GM21447 (cell line): ENCODE measurements at regions not wholly inside any gene's neighbourhood (a gene's known extent, or its start where the extent isn't known, plus 50 kb on each side); places are given as distances from the start of the nearest gene placed in this dataset.
"Not testable (repeated sequence)": the region's sequence is repeated elsewhere in the genome, so short reads cannot be mapped to it uniquely, and the experiment has no call there.

ENCODE experiments used
- ATAC-seq: cut with Tn5 transposase; IDR thresholded peaks from one replicate; pipeline ENCODE4 v1.9.1; 2021; ENCODE audit not compliant: unreplicated experiment

GRCh38 chr14:51342226-51342625, 102.2 kb downstream of the TMX1 start:
- ATAC-seq, result no peak

GRCh38 chr14:51351997-51352396, 112.0 kb downstream of the TMX1 start:
- ATAC-seq, result no peak

GRCh38 chr14:51353901-51354300, 113.9 kb downstream of the TMX1 start:
- no peak for ATAC-seq

GRCh38 chr14:51354846-51355245, 114.8 kb downstream of the TMX1 start:
- ATAC-seq, result no peak

DNA sequence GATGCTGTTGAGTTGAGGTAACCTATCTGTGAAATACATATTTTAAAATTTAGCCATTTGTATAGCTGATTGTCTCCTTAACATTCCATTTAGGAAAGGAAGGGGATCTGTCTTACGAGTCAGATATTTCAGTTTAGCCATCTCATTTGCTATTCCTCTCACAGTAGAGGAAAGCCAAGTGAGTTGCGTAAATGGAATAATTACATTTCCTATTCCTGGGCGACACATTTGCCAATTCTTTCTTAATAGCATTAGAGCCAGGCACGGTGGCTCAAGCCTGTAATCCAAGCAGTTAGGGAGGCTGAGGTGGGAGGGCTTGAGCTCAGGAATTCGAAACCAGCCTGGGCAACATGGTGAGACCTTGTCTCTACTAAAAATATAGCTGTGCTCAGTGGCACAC, 116.3 kb downstream of the TMX1 start:
- ATAC-seq, result no peak

GRCh38 chr14:51357250-51357649, 117.2 kb downstream of the TMX1 start:
- ATAC-seq, result no peak

- ATAC-seq, result no peak
Observed at GRCh38 chr14:51360592-51360991, 120.5 kb downstream of the TMX1 start.

GRCh38 chr14:51365241-51365965, 125.4 kb downstream of the TMX1 start:
- no peak for ATAC-seq

- not testable (repeated sequence) for ATAC-seq
Observed at GRCh38 chr14:51366460-51366859, 126.4 kb downstream of the TMX1 start.

GRCh38 chr14:51366866-51367599, 127.0 kb downstream of the TMX1 start:
- not testable (repeated sequence) for ATAC-seq

GRCh38 chr14:51367600-51367931, 127.5 kb downstream of the TMX1 start:
- ATAC-seq, result no peak

GRCh38 chr14:51368721-51369163, 128.7 kb downstream of the TMX1 start:
- no peak for ATAC-seq

- ATAC-seq, result no peak
Observed at GRCh38 chr14:51369814-51370213, 129.8 kb downstream of the TMX1 start.

DNA sequence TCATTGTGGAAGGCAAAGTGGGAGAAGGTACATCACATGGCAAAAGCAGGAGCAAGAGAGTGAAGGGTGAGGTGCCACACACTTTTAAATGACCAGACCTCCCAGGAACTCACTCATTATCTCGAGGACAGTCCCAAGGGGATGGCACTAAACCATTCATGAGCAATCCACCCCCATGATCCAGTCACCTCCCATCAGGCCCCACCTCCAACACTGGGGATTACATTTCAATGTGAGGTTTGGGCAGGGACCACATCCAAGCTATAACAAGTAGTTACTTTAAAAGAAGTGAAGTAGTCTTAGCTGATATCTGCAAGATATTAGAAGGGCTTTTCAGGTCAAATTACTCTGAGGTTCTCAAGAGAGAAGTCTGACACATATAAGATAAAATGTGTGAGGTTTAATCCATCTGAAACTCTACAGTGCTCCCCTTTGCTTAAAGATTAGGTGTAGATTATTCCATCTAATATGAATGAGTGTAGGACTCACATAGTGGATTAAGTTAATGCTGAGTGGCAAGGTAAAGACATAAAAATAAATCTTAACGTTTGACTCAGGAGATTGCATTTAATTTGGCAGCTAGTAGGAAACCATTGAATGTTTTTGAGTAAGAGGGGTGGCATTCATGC, 130.8 kb downstream of the TMX1 start:
- no peak for ATAC-seq

DNA sequence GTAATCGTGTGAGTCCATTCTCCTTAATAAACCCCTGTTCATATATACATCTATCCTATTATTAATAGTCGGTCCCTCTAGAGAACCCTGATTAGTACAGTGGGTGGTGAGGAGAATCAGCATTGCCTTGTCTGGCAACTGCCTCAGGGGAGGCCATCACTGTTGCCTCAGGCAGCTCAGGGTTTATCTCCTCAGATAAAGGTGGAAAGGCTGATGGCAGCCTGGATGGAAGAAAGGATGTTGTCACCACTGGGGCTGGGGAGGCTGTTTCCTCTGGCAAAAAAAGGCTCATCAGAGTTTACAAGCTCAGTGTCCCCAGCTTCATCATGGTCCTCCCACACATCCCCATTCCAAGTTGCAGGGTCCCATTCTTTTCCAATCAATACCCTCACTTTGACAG, 137.1 kb downstream of the TMX1 start:
- not testable (repeated sequence) for ATAC-seq

- no peak for ATAC-seq
Observed at GRCh38 chr14:51382506-51382905, 142.5 kb downstream of the TMX1 start.

GRCh38 chr14:51386411-51386810, 146.4 kb downstream of the TMX1 start:
- no peak for ATAC-seq

GRCh38 chr14:51386983-51387735, 147.1 kb downstream of the TMX1 start:
- ATAC-seq, result no peak

- ATAC-seq, result no peak
Observed at GRCh38 chr14:51392416-51392815, 152.4 kb downstream of the TMX1 start.

DNA sequence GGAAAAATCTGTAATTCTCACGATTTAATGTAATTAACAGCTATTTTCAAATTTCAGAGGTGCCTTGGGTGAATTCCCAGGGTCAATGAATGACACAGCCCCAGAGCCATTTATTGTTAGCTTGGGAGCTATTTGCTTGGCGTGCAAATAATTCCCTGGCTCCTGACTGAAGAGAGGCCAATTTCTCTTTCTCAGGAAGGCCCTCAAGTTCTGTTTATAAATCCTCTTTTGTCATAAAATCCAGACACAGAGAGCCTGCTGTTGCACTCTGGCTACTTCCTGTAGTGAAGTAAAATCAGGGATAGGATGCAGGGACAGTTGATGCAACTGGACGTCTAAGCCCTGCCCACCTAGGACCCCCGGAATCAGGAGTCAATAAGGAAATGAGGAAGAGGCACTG, 154.3 kb downstream of the TMX1 start:
- ATAC-seq, result no peak

DNA sequence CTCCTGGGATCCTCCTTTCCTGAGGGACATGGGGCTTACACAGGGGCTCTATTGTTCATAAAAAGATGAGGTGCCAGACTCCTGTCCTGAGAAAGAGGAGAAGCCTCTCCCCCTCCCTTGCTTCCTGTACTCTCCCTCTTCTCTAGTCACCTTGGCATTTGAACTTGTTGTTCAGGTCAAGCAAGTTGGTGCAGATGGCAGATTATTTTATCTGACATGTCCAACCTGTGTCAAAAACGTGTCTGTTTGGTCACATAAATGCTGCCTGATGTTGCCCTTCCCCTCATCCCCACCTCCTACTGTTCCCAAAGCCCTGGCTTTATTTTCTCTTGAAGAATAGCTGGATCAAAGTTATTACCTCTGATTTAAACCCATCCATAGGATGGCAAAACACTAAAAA, 154.8 kb downstream of the TMX1 start:
- no peak for ATAC-seq
